ENCODE measurements at regions not wholly inside any gene's neighbourhood (a gene's known extent, or its start where the extent isn't known, plus 50 kb on each side); places are given as distances from the start of the nearest gene placed in this dataset.

GRCh38 chr4:188552741-188553275 is 413.6 kb downstream of the TRIML1 start:
- Histone ChIP-seq H3K27ac (no peak overlapping the region), H3K4me3 (no peak overlapping the region), H3K27me3 (replicated peaks in 1 of 7) (no peaks in the 10 kb centered on the region), H3K4me1 (no peaks in the 10 kb centered on the region), H3K9me3 (peaks cover 0 to 21% (median 12%) of the 10 kb centered on the region in 8 donors), H3K36me3 (no peaks in the 10 kb centered on the region)
- no peak for DNase-seq
- 56 to 70% (median 62%) methylated on average over 2 of the region's 2 CpGs for WGBS, 5 donors
- intact Hi-C loops (cut with DNase I; ENCODE audit: low total_unique reads): no loop called here
- TF ChIP-seq POLR2AphosphoS5 (IDR thresholded peaks at IDR 0.05): no peak
- no peak for TF ChIP-seq POLR2A (IDR thresholded peaks at IDR 0.05)
- TF ChIP-seq, protein P1, sequence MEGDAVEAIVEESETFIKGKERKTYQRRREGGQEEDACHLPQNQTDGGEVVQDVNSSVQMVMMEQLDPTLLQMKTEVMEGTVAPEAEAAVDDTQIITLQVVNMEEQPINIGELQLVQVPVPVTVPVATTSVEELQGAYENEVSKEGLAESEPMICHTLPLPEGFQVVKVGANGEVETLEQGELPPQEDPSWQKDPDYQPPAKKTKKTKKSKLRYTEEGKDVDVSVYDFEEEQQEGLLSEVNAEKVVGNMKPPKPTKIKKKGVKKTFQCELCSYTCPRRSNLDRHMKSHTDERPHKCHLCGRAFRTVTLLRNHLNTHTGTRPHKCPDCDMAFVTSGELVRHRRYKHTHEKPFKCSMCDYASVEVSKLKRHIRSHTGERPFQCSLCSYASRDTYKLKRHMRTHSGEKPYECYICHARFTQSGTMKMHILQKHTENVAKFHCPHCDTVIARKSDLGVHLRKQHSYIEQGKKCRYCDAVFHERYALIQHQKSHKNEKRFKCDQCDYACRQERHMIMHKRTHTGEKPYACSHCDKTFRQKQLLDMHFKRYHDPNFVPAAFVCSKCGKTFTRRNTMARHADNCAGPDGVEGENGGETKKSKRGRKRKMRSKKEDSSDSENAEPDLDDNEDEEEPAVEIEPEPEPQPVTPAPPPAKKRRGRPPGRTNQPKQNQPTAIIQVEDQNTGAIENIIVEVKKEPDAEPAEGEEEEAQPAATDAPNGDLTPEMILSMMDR (IDR thresholded peaks at IDR 0.05 in 8 of 11, conservative IDR thresholded peaks at IDR 0.05 in 3 of 11): no peak

DNA sequence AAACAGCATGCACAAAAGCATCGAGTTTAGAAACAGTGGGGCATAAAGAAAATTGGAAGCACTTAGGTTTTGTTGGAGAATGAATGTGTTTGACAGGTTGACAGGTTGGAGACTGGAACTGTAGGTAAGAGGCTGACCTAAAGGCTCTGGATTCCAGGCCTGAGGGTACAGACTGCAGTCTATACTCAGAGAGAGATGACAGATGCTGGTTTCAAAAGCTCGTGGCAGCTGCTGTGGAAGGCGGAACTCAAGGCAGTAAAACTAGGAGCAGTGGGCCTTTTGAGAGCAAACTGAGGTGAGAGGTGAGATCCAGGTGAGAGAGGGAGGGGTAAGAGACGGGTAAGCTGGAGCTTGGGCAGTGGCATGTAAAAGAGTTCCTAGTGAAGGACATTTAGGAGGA is 415.2 kb downstream of the TRIML1 start:
- intact Hi-C loops (cut with DNase I; ENCODE audit: low total_unique reads): no loop called here
- H3K4me3 ChIP-seq: no peak overlapping the region
- 57 to 66% (median 65%) methylated on average over 4 of the region's 4 CpGs for WGBS, 5 donors
- no peak for DNase-seq
- no peaks in the 10 kb centered on the region for H3K36me3 ChIP-seq
- H3K9me3 ChIP-seq: peaks cover 0 to 23% (median 13%) of the 10 kb centered on the region in 8 donors
- TF ChIP-seq POLR2A (IDR thresholded peaks at IDR 0.05): no peak
- no peak for TF ChIP-seq POLR2AphosphoS5 (IDR thresholded peaks at IDR 0.05)
- TF ChIP-seq, protein P1 (IDR thresholded peaks at IDR 0.05 in 8 of 11, conservative IDR thresholded peaks at IDR 0.05 in 3 of 11): no peak
- no peaks in the 10 kb centered on the region for H3K4me1 ChIP-seq
- no peaks in the 10 kb centered on the region for H3K27me3 ChIP-seq (replicated peaks in 1 of 7)
- H3K27ac ChIP-seq: no peak overlapping the region

DNA sequence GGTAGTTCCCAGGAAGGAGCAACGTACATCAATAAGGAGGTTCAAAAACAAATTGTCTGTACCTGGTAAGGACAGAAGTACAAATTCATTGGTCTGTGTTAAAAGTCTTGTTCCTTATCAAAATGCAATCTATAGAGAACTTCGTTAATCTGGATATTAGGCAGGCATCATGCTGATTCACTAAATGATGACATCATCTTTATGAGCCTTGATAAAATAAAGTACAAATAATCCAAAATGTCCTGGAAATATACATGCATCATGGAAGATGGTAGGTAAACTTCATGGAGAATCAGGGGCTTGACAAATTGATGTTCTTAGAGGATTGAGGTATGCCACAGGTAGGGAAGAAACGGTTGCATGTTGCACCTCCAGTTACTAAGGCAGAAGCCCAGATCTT is 433.9 kb downstream of the TRIML1 start:
- H3K9me3 ChIP-seq: peaks cover 0 to 45% (median 15%) of the 10 kb centered on the region in 8 donors
- H3K27me3 ChIP-seq (replicated peaks in 1 of 7): no peaks in the 10 kb centered on the region
- no peak for TF ChIP-seq POLR2A (IDR thresholded peaks at IDR 0.05)
- no peak for TF ChIP-seq POLR2AphosphoS5 (IDR thresholded peaks at IDR 0.05)
- TF ChIP-seq, protein P1 (IDR thresholded peaks at IDR 0.05 in 8 of 11, conservative IDR thresholded peaks at IDR 0.05 in 3 of 11): no peak
- no peak overlapping the region for H3K4me3 ChIP-seq
- H3K36me3 ChIP-seq: no peaks in the 10 kb centered on the region
- 66 to 80% (median 75%) methylated on average over 3 of the region's 3 CpGs for WGBS, 5 donors
- no peak for DNase-seq
- H3K27ac ChIP-seq: no peak overlapping the region
- intact Hi-C loops (cut with DNase I; ENCODE audit: low total_unique reads): no loop called here
- H3K4me1 ChIP-seq: no peaks in the 10 kb centered on the region

DNA sequence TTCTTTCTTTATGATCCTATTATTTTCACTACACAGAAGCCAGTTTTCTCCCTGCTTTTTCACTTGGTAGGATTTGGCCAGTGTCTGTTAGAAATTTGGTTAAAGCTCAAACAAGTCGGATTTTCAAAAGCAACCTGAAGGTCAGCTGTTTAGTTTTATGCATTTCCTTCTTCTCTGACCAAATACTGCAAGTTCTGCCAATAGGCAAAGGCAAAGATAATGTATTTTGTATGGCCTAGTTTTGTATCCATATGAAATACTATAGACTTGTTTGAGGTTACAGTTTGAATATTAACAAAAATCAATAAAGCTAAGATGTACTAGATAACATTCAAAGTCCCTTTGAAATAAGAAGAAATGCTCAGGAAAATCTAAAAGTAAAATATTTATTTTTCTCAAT is 439.4 kb downstream of the TRIML1 start:
- no peak overlapping the region for H3K4me3 ChIP-seq
- H3K27ac ChIP-seq: no peak overlapping the region
- 42 to 66% (median 60%) methylated on average over 1 of the region's 1 CpG for WGBS, 5 donors
- H3K36me3 ChIP-seq: no peaks in the 10 kb centered on the region
- peaks cover 0 to 31% (median 13%) of the 10 kb centered on the region in 8 donors for H3K9me3 ChIP-seq
- TF ChIP-seq POLR2A (IDR thresholded peaks at IDR 0.05) (no peak), POLR2AphosphoS5 (IDR thresholded peaks at IDR 0.05) (no peak)
- TF ChIP-seq, protein P1 (IDR thresholded peaks at IDR 0.05 in 8 of 11, conservative IDR thresholded peaks at IDR 0.05 in 3 of 11): no peak
- intact Hi-C loops (cut with DNase I; ENCODE audit: low total_unique reads): no loop called here
- no peak for DNase-seq
- no peaks in the 10 kb centered on the region for H3K4me1 ChIP-seq
- no peaks in the 10 kb centered on the region for H3K27me3 ChIP-seq (replicated peaks in 1 of 7)

Data from spleen (tissue), 11 donors.